OCI-LY3 (cell line): ENCODE measurements at regions not wholly inside any gene's neighbourhood (a gene's known extent, or its start where the extent isn't known, plus 50 kb on each side); places are given as distances from the start of the nearest gene placed in this dataset.

Source experiments
- H2AFZ ChIP-seq: fragments of 200-600, 300-600 bp; shearing (Covaris generic); 2 replicates; pipeline ENCODE4 v1.6.0; 2014; ENCODE audit warnings: antibody characterized with exemption, low read depth, low read length
- H3K27ac ChIP-seq: fragments of 200-600, 300-600 bp; sonication (generic); 2 replicates; pipeline ENCODE4 v1.5.1; 2014; ENCODE audit warnings: mild to moderate bottlenecking, low read length, moderate library complexity, mixed read lengths
- H3K27me3 ChIP-seq: fragments of 200-600, 300-600 bp; sonication (generic); 2 replicates; pipeline ENCODE4 v1.6.1; 2014; ENCODE audit warnings: low read depth, low read length, mixed read lengths
- H3K36me3 ChIP-seq: fragments of 200-600, 300-600 bp; sonication (generic); replicated peaks from 2 replicates; pipeline ENCODE3; 2014; ENCODE audit warnings: low read depth, low read length, mixed read lengths
- H3K4me1 ChIP-seq: fragments of 300-600, 200-600 bp; sonication (generic); 2 replicates; pipeline ENCODE4 v1.6.1; 2014; ENCODE audit warnings: low read length, mixed read lengths
- H3K4me2 ChIP-seq: fragments of 200-600, 300-600 bp; sonication (generic); 2 replicates; pipeline ENCODE4 v1.6.1; 2014; ENCODE audit warnings: low read length, mixed read lengths
- H3K4me3 ChIP-seq: fragments of 300-600, 200-600 bp; sonication (generic); 2 replicates; pipeline ENCODE4 v1.5.1; 2014; ENCODE audit warnings: antibody characterized with exemption, mild to moderate bottlenecking, low read length, moderate library complexity
- H3K79me2 ChIP-seq: fragments of 300-600, 200-600 bp; shearing (Covaris generic); 2 replicates; pipeline ENCODE4 v1.6.1; 2014; ENCODE audit warnings: mild to moderate bottlenecking, low read length, mixed read lengths
- H3K9ac ChIP-seq: fragments of 300-600, 200-600 bp; shearing (Covaris generic); 2 replicates; pipeline ENCODE4 v1.6.0; 2014; ENCODE audit warnings: mild to moderate bottlenecking, low read length, moderate library complexity
- H3K9me3 ChIP-seq: fragments of 200-600, 300-600 bp; shearing (Covaris generic); 2 replicates; pipeline ENCODE4 v1.6.1; 2014; ENCODE audit warnings: low read length, mixed read lengths; ENCODE audit not compliant: insufficient read depth
- H4K20me1 ChIP-seq: fragments of 200-600, 300-600 bp; sonication (generic); 2 replicates; pipeline ENCODE4 v1.6.1; 2016; ENCODE audit warnings: low read length, mixed read lengths; ENCODE audit not compliant: insufficient read depth
- CTCF ChIP-seq: fragments of 200-600, 300-600 bp; sonication (generic); IDR thresholded peaks from 2 replicates; pipeline ENCODE4 v1.5.1; 2014; ENCODE audit warnings: antibody characterized with exemption, low read length, low read depth
- EZH2phosphoT487 ChIP-seq: fragments of 200-600 bp; shearing (Covaris generic); IDR thresholded peaks from 2 replicates; pipeline ENCODE4 v1.6.1; 2018; ENCODE audit warnings: antibody characterized with exemption, mixed run types, low read depth

- Histone ChIP-seq H3K4me3 (no peak overlapping the region), H3K27ac (no peak overlapping the region), H3K9me3 (no peaks in the 10 kb centered on the region), H3K27me3 (no peaks in the 10 kb centered on the region), H3K79me2 (no peaks in the 10 kb centered on the region), H4K20me1 (no peaks in the 10 kb centered on the region), H3K36me3 (no peaks in the 10 kb centered on the region), H3K4me2 (no peak overlapping the region), H3K9ac (no peak overlapping the region), H2AFZ (no peak overlapping the region), H3K4me1 (no peaks in the 10 kb centered on the region)
- TF ChIP-seq EZH2phosphoT487 (no peak), CTCF (no peak)
These were observed 326.8 kb upstream of the SGCD start for GRCh38 chr5:156000115-156000514.

- H3K9ac ChIP-seq = no peak overlapping the region
- H3K4me3 ChIP-seq = no peak overlapping the region
- no peak for TF ChIP-seq EZH2phosphoT487
- no peak for TF ChIP-seq CTCF
- H3K4me2 ChIP-seq = no peak overlapping the region
- no peaks in the 10 kb centered on the region for H3K9me3 ChIP-seq
- no peaks in the 10 kb centered on the region for H3K4me1 ChIP-seq
- H4K20me1 ChIP-seq = no peaks in the 10 kb centered on the region
- H3K27me3 ChIP-seq = no peaks in the 10 kb centered on the region
- H3K36me3 ChIP-seq = no peaks in the 10 kb centered on the region
- H3K27ac ChIP-seq = no peak overlapping the region
- no peaks in the 10 kb centered on the region for H3K79me2 ChIP-seq
- no peak overlapping the region for H2AFZ ChIP-seq
These were observed 322.2 kb upstream of the SGCD start for GRCh38 chr5:156004754-156005153.

- H3K36me3 ChIP-seq = no peaks in the 10 kb centered on the region
- no peaks in the 10 kb centered on the region for H3K4me1 ChIP-seq
- H4K20me1 ChIP-seq = no peaks in the 10 kb centered on the region
- no peak overlapping the region for H2AFZ ChIP-seq
- no peaks in the 10 kb centered on the region for H3K79me2 ChIP-seq
- H3K4me3 ChIP-seq = no peak overlapping the region
- H3K27me3 ChIP-seq = no peaks in the 10 kb centered on the region
- no peak overlapping the region for H3K27ac ChIP-seq
- no peak overlapping the region for H3K4me2 ChIP-seq
- no peak for TF ChIP-seq CTCF
- TF ChIP-seq EZH2phosphoT487 = no peak
- no peak overlapping the region for H3K9ac ChIP-seq
- no peaks in the 10 kb centered on the region for H3K9me3 ChIP-seq
These were observed 320.8 kb upstream of the SGCD start for GRCh38 chr5:156006026-156006647.

DNA sequence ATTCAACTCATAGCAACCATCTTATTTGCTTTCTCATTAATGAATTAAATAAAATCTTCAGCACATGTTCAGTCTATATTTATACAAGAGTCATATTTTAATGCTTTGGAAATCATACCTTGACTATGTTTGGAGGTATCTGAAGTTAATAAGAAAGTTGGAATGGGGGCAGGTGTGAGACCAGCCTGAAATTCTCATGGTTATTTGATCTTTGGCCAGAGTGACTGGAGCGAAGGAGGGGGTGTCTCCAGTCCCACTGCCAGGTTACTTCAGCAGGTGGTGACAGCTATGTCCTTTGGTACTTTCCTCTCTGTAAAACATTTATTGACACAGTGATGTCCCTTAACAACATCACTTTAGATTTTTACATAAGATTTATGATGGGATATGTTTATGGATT lies 318.1 kb upstream of the SGCD start:
- Histone ChIP-seq H3K27me3 (no peaks in the 10 kb centered on the region), H3K4me1 (no peaks in the 10 kb centered on the region), H3K27ac (no peak overlapping the region), H3K4me2 (no peak overlapping the region), H2AFZ (no peak overlapping the region), H3K4me3 (no peak overlapping the region), H3K9ac (no peak overlapping the region), H3K79me2 (no peaks in the 10 kb centered on the region), H3K9me3 (no peaks in the 10 kb centered on the region), H4K20me1 (no peaks in the 10 kb centered on the region), H3K36me3 (no peaks in the 10 kb centered on the region)
- TF ChIP-seq EZH2phosphoT487 (no peak), CTCF (no peak)
